ENCODE measurements at regions not wholly inside any gene's neighbourhood (a gene's known extent, or its start where the extent isn't known, plus 50 kb on each side); places are given as distances from the start of the nearest gene placed in this dataset.

DNA sequence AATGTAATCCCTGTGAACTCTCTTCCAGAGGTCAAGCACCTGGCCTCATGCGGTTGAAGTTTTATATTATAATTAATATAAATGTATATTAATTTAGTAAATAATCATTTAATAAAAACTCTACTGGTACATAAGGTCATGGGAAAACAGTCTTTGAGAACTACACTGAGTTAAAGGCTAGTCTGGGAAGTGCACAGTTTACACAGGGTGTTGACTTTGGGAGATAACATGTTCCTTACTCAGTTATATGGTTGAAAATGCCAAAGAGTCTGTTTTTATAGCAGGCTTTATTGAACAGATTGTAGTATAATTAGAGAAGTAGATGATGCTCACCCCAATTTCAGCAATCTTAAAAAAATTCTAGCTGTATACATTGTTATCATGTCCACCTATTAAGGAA, 735.9 kb downstream of the GATA3 start:
- DNase-seq (ENCODE audit: low read depth): no peak
- H3K4me3 ChIP-seq (ENCODE audit: low read depth, low read length): no peak overlapping the region
- TF ChIP-seq, protein P1, sequence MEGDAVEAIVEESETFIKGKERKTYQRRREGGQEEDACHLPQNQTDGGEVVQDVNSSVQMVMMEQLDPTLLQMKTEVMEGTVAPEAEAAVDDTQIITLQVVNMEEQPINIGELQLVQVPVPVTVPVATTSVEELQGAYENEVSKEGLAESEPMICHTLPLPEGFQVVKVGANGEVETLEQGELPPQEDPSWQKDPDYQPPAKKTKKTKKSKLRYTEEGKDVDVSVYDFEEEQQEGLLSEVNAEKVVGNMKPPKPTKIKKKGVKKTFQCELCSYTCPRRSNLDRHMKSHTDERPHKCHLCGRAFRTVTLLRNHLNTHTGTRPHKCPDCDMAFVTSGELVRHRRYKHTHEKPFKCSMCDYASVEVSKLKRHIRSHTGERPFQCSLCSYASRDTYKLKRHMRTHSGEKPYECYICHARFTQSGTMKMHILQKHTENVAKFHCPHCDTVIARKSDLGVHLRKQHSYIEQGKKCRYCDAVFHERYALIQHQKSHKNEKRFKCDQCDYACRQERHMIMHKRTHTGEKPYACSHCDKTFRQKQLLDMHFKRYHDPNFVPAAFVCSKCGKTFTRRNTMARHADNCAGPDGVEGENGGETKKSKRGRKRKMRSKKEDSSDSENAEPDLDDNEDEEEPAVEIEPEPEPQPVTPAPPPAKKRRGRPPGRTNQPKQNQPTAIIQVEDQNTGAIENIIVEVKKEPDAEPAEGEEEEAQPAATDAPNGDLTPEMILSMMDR (IDR thresholded peaks at IDR 0.05; ENCODE audit: low read depth, low read length, missing control alignments): no peak

DNA sequence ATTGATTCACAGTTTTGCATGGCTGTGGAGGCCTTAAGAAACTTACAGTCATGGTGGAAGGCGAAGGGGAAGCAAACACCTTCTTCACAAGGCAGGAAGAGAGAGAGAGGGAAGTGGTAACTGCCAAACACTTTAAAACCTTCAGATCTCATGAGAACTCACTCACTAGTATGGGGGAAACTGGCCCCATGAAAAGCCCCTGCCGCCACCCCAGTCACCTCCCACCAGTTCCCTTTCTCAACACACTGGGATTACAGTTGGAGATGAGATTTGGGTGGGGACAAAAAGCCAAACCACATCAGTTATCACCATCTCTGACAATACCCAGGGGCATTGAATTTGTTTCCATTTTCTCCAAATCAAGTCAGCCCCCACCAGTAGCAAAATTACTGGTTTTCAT, 740.4 kb downstream of the GATA3 start:
- DNase-seq (ENCODE audit: low read depth): no peak

DNA sequence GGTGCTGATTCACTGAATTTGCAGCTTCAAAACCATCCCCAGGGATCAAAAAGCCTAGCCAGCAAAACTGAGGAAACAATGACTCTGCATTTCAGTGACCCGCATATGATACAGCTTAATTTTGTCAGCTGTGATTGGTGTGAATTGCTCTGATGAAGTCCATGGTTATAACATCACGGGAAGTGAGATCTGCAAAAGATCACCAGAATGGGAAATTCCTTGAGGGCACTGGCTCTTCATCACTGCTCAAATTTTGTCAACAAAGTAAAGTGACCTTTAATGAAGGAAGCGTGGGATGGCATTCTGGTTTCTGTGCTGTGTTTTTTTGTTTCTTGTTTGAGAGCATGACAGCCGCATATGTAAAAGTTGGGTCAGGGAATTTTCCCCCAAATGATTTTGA, 745.9 kb downstream of the GATA3 start:
- TF ChIP-seq, protein P1 (IDR thresholded peaks at IDR 0.05; ENCODE audit: low read depth, low read length, missing control alignments): no peak
- DNase-seq (ENCODE audit: low read depth): no peak
- H3K4me3 ChIP-seq (ENCODE audit: low read depth, low read length): no peak overlapping the region

More for the DNA sequence above, 740.4 kb downstream of the GATA3 start:
- no peak overlapping the region for H3K4me3 ChIP-seq (ENCODE audit: low read depth, low read length)
- TF ChIP-seq, protein P1 (IDR thresholded peaks at IDR 0.05; ENCODE audit: low read depth, low read length, missing control alignments): no peak

DNA sequence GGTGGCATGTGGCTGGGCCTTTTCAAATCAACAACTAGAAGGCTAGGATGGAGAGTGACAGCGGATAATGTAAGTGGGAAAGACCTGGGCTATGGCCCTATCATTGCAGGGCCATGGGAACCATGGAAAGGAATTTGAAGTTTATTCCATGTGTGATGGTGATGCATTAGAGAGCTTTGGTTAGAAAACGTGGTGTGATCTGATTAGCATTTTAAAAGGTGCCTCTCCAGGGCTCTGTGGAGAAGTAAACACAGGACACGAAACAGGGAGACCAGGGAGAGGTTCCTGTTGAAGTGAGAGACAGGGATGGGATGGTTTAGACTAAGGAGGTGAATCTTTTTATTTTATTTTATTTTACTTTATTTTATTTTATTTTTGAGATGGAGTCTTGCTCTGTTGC, 749.5 kb downstream of the GATA3 start:
- no peak for DNase-seq (ENCODE audit: low read depth)
- TF ChIP-seq, protein P1 (IDR thresholded peaks at IDR 0.05; ENCODE audit: low read depth, low read length, missing control alignments): no peak
- H3K4me3 ChIP-seq (ENCODE audit: low read depth, low read length): no peak overlapping the region

DNA sequence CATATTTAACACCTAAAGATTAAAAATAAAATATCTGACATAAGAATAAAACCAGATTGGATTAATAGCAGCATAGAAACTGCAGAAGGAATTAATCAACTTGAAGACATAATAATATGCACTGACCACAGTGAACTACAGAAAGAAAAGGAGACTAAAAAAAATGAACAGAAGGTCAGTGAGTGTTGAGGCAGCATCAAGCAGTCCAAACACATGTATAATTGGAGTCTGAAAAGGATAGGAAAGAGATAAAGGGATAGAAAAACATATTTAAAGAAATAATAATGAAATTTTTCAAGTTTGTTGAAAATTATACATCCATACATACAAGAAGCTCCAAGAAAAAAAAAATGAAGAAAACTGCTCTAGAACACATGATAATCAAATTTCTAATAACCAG, 756.2 kb downstream of the GATA3 start:
- H3K4me3 ChIP-seq (ENCODE audit: low read depth, low read length): no peak overlapping the region
- DNase-seq (ENCODE audit: low read depth): no peak
- TF ChIP-seq, protein P1 (IDR thresholded peaks at IDR 0.05; ENCODE audit: low read depth, low read length, missing control alignments): no peak

DNA sequence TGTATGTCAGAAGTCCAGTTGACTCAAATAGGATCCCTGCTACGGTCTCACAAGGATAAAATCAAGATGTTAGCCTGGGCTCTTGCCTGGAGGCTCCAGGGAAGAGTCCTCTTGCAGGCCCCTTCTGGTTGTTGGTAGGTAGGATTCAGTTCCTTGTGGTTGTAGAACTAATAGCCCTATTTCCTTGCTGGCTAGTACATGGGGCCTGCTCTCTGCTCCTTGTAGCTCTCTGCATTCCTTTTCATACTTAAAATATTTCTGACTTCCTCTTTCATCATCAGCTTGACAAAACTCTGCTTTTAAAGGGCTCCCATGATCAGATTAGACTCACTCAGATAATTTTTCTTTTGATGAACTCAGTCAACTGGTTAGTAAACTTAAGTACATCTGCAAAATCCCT, 756.7 kb downstream of the GATA3 start:
- TF ChIP-seq, protein P1 (IDR thresholded peaks at IDR 0.05; ENCODE audit: low read depth, low read length, missing control alignments): no peak
- DNase-seq (ENCODE audit: low read depth): no peak
- no peak overlapping the region for H3K4me3 ChIP-seq (ENCODE audit: low read depth, low read length)

DNA sequence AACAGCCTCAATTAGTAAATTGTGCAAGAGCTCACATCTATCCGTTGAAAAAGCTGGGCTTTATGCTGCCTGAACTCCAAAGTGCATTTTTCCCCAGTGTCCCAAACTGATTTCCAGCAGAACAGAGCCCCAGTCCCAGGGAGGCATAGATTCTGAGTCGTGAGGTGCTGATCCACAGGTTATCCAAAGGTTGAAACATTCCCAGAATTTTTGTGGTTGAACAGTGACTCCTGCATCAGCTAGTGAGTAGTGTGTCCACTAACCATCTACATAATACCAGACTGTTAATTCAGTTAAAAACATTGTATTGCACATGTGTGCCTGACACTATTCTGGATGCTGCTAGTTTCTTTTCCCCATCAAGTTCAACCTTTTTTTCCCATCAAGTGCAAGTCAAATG, 761.5 kb downstream of the GATA3 start:
- TF ChIP-seq, protein P1 (IDR thresholded peaks at IDR 0.05; ENCODE audit: low read depth, low read length, missing control alignments): no peak
- no peak for DNase-seq (ENCODE audit: low read depth)
- no peak overlapping the region for H3K4me3 ChIP-seq (ENCODE audit: low read depth, low read length)
